ENCODE measurements at regions not wholly inside any gene's neighbourhood (a gene's known extent, or its start where the extent isn't known, plus 50 kb on each side); places are given as distances from the start of the nearest gene placed in this dataset.
"Not testable (repeated sequence)": the region's sequence is repeated elsewhere in the genome, so short reads cannot be mapped to it uniquely, and the experiment has no call there.

DNA sequence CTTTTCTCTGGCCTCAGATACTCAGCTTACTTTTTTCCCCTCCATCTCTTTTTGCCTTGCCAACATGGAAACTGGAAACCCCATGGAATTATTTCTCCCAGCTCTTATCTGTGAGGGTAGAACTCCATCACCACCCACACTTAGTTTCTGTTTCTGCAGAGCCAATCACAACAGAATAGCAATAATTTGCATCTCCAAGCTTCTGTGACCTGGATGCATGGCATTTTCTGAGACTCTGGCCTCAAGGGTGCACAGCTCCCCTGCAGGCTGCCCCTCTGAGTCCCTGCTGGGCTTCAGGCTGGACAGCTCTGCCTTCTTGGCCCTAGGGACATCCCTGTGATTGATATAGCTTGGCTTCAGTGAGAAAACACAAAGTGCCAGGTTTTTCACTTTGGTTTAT is 316.5 kb upstream of the FZD8 start:
- FAIRE-seq: not testable (repeated sequence)

DNA sequence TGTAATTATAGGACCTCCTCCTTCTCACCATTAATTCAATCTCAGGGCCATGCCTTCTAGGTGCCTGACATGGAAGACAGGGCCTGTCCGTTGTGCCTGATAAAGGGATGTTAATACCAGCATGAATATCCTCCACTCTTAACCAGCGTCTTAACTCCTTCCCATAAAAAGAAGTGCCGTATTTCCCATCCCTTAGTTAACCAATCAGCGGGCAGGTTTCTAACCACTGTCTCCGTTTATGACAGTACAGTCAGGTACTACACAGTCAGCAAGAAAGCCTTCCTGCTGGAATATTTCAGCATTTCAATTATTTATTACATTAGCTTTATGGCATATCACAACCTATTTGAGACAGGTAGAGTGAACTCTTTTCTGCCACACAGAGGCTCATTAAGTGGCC is 308.6 kb upstream of the FZD8 start:
- no peak for FAIRE-seq

DNA sequence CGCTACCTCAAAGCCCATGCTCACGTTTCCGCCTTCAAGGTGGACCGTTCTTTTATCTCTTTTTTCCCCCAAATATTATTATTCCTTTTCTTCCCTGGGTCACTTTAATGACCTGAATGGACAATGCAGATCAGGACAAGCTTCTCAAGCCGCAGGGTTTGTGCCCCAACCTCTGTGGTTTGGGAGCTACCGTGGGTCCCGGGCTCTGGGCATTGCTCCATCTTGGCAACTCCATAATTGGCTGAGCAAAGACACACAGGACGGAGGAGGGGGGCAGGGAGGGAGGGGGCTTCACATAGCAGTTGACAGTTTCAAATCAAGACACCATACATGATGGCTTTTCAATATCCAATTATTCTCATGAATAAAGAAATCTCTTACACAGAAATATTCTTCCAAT is 308.1 kb upstream of the FZD8 start:
- FAIRE-seq: no peak

GRCh38 chr10:35949811-35950211 is 307.7 kb upstream of the FZD8 start:
- no peak for FAIRE-seq

DNA sequence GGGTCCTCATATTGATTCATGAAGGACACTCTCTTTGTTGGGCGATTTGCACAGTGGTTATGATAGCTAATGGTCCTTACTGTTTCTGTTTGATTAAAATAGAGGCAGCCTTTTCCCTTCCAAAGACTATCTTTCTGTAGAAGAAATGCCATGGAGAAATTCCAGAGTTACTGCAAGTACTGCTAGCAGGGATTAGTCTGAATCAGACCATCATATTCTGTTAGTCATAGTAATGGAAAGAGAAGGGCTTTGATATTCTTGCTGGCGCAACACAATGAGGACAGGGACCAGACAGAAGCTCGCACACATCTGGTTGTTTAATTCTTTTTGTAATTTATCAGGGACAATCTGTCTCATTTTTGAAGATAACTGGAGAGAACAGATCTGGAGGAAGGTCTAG is 304.5 kb upstream of the FZD8 start:
- no peak for FAIRE-seq

- no peak for FAIRE-seq
These were observed 300.0 kb upstream of the FZD8 start for GRCh38 chr10:35942057-35942456.

GRCh38 chr10:35940141-35941041 is 298.3 kb upstream of the FZD8 start:
- FAIRE-seq: peak; percentile 91

- FAIRE-seq: no peak
These were observed 296.1 kb upstream of the FZD8 start for GRCh38 chr10:35938160-35938559.

- no peak for FAIRE-seq
These were observed 295.4 kb upstream of the FZD8 start for GRCh38 chr10:35937546-35937945.

- no peak for FAIRE-seq
These were observed 292.5 kb upstream of the FZD8 start for GRCh38 chr10:35934642-35934995.

DNA sequence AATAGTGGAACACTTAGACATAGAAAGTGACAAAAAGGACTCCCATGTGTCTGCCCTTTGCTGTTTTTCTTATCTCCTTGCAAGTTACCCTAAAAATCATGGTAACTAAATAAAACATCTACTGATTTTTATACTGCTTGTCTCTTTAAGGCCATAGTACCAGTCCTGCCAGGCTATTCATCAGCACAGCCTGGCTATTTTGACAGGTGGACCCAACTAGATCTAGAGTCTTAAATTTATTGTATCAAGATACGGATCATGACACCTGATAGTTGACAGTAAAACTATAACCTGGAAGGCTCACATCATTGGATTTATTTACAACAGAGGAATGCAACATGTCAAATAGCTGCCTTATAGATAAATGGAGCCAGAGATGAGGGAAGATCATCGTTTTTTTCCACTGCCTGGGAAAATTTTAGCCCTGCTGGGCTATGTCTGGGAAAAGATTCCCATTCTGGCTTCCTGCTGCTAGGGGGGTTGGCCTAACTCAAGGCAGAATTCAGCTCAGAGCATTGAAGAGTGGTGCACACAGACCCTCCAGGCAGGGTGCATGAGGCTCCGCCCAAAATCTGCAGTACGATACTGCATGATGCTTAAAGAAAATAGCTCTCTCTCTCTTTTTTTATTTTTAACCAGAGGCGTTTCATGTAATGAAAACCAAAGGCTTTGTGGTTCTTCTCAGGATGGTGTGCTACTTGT is 292.0 kb upstream of the FZD8 start:
- FAIRE-seq: no peak

DNA sequence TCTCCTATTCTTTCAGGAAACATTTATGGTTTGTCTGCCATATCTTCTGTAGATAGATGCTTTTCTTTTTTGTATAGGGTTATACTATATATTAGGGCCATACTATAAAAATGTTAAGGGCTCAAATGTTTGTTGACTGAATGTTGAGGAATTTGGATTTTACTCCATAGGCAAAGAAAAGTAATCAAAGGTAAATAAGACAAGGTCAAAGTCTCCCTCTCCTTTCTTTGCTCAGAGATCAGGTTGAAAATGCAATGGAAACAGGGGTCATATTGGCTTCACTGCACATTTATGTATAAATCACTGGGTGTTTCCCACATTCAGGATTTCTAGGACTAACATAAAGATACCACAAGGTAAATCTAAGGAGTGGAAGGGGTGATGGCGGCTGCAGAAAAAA is 291.4 kb upstream of the FZD8 start:
- no peak for FAIRE-seq

GRCh38 chr10:35929962-35930361 is 287.9 kb upstream of the FZD8 start:
- not testable (repeated sequence) for FAIRE-seq

GRCh38 chr10:35928748-35929147 is 286.7 kb upstream of the FZD8 start:
- FAIRE-seq: no peak

GRCh38 chr10:35927990-35928488 is 285.9 kb upstream of the FZD8 start:
- no peak for FAIRE-seq

DNA sequence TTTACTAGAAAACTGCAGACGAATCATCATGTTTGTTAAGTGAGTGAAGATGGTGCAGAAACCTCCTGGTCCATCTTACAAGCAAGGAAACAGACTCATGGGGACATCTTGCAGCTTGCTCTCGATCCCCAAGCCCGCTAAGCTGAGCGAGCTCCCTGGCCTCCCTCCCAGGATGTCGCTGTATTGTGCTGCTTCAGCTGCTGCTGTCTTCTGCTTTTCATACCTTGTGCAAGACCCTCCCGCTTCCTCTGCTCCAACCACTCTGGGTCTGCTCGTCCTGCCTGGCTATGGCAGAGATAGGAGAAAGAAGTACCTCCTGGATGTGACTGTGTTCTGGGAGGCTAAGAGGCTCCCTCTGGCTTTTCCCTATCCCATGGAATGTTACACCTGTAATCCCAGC is 285.2 kb upstream of the FZD8 start:
- no peak for FAIRE-seq

DNA sequence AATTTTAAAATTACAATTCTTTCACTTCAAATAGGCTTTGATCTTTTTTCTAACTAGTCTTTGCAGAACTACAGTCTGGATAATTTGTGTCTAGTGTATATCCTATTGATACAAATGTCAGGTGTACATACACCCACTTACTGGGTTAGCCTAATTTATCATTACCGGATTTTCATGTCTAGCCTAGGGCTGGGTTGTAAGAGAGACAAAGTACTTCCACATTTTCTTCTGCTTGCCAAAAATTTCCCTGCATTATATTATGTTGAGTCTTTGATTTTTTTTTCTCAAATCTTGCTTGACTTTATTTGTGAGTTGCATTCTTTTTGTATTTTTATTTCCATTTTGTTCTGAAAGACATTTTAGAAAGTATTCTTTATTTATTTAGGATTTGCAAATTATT is 284.8 kb upstream of the FZD8 start:
- peak; percentile 15 for FAIRE-seq

- FAIRE-seq: no peak
These were observed 283.4 kb upstream of the FZD8 start for GRCh38 chr10:35925493-35925892.

DNA sequence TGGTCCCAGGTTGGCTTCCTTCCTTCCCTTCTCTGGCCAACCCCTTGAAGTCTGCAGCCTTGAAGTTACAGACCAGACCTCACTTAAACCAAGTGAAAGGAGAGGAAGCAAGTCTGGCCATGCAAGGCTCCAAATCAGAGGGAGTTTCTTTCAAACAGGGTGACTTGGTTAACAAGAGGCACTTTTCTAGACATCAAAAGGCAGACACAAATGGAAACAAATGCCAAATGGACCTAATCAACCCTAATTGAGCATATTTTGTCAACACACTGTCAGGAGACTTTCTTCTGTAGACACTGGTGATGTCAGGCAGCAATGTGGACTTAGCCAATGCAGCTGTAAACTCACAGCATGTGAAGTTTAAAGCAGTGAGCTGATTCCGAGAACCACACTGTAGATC is 282.7 kb upstream of the FZD8 start:
- no peak for FAIRE-seq

- FAIRE-seq: no peak
These were observed 280.9 kb upstream of the FZD8 start for GRCh38 chr10:35922876-35923600.

- FAIRE-seq: no peak
These were observed 279.8 kb upstream of the FZD8 start for GRCh38 chr10:35921866-35922350.

- no peak for FAIRE-seq
These were observed 274.7 kb upstream of the FZD8 start for GRCh38 chr10:35916791-35917190.

DNA sequence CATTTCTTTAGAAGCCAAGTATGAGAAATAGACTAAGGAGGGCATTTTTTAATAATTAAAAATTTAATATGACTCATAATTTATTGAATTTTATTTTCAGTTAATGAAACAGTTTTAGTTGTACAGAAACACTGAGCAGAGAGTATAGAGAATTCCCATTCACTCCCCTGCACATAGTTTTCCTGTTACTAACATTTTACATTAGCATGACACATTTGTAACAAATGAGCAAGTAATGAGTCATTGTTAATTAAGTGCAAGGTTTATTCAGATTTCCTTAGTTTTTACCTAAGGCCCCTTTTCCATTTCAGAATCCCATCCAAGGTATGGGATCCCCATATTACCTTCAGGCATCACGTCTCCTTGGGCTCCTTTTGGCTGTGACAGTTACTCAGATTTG is 271.5 kb upstream of the FZD8 start:
- FAIRE-seq: no peak

Data from endometrium (tissue), 2 donors.